ENCODE measurements at regions not wholly inside any gene's neighbourhood (a gene's known extent, or its start where the extent isn't known, plus 50 kb on each side); places are given as distances from the start of the nearest gene placed in this dataset.

DNA sequence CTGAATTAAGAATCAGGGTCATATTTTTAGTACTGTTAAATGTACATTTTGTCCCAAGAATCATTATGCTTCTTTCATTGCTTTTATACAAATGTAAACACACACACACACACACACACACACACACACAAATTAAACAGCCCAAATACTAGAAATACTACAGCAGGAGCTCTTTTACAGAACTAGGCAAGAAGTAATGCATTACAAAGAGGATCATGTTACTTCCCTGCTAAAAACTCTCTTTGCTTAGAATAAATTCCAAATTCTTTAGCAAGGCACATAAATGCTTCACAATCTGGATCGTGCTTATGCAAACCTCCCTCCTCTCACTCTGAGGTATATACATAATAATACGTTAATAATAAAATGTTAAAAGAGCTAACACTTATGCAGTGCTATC is 720.4 kb upstream of the ADGRL4 start:
- no peak for DNase-seq (ENCODE audit: low spot score)
- Histone ChIP-seq H3K27ac (peak overlapping the region; percentile 62 to 75), H3K36me3 (no peaks in the 10 kb centered on the region), H3K4me3 (peak overlapping the region; percentile 54), H3K4me1 (ENCODE audit: control insufficient read depth in 1 of 2, low read depth in 2 of 2) (peaks cover 0 to 21% of the 10 kb centered on the region in 2 donors), H3K9me3 (no peaks in the 10 kb centered on the region), H3K27me3 (replicated peaks; ENCODE audit: insufficient read depth) (no peaks in the 10 kb centered on the region)
- ATAC-seq (ENCODE audit: insufficient number of reproducible peaks, low FRiP score, low read depth) = no peak
- TF ChIP-seq, protein P1, sequence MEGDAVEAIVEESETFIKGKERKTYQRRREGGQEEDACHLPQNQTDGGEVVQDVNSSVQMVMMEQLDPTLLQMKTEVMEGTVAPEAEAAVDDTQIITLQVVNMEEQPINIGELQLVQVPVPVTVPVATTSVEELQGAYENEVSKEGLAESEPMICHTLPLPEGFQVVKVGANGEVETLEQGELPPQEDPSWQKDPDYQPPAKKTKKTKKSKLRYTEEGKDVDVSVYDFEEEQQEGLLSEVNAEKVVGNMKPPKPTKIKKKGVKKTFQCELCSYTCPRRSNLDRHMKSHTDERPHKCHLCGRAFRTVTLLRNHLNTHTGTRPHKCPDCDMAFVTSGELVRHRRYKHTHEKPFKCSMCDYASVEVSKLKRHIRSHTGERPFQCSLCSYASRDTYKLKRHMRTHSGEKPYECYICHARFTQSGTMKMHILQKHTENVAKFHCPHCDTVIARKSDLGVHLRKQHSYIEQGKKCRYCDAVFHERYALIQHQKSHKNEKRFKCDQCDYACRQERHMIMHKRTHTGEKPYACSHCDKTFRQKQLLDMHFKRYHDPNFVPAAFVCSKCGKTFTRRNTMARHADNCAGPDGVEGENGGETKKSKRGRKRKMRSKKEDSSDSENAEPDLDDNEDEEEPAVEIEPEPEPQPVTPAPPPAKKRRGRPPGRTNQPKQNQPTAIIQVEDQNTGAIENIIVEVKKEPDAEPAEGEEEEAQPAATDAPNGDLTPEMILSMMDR (IDR thresholded peaks at IDR 0.05) = no peak

DNA sequence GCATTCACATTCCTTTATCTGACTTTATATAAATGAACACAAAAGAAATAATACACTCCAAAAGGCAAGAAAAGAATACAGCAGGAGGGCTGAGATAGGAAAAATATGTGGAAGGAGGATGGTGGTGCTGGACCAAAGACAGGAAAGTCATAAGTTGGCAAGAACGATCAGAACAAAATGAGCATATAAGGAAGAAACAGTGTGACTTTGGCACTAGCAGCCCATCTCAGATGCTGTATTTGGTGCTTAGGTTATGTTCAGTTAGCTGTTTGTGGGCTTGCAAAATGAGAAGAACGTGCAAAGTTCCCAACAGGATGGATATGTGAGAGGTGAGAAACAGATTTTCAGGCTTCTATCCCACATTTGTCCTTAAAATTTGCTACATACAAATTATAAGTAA is 719.8 kb upstream of the ADGRL4 start:
- TF ChIP-seq, protein P1 (IDR thresholded peaks at IDR 0.05) = no peak
- no peaks in the 10 kb centered on the region for H3K9me3 ChIP-seq
- H3K4me1 ChIP-seq (ENCODE audit: control insufficient read depth in 1 of 2, low read depth in 2 of 2) = peaks cover 0 to 21% of the 10 kb centered on the region in 2 donors
- H3K27ac ChIP-seq = peak overlapping the region; percentile 62 to 75
- DNase-seq (ENCODE audit: low spot score) (no peak), ATAC-seq (ENCODE audit: insufficient number of reproducible peaks, low FRiP score, low read depth) (peak; percentile 74)
- H3K27me3 ChIP-seq (replicated peaks; ENCODE audit: insufficient read depth) = no peaks in the 10 kb centered on the region
- H3K4me3 ChIP-seq = peak overlapping the region; percentile 54
- no peaks in the 10 kb centered on the region for H3K36me3 ChIP-seq

GRCh38 chr1:79716447-79716846 is 709.9 kb upstream of the ADGRL4 start:
- no peaks in the 10 kb centered on the region for H3K36me3 ChIP-seq
- no peak for DNase-seq (ENCODE audit: low spot score)
- TF ChIP-seq, protein P1 (IDR thresholded peaks at IDR 0.05) = no peak
- ATAC-seq (ENCODE audit: insufficient number of reproducible peaks, low FRiP score, low read depth) = no peak
- H3K27me3 ChIP-seq (replicated peaks; ENCODE audit: insufficient read depth) = no peaks in the 10 kb centered on the region
- H3K4me1 ChIP-seq (ENCODE audit: control insufficient read depth in 1 of 2, low read depth in 2 of 2) = peaks cover 0 to 6% of the 10 kb centered on the region in 2 donors
- H3K9me3 ChIP-seq = peaks cover 6% of the 10 kb centered on the region
- H3K4me3 ChIP-seq = no peak overlapping the region
- no peak overlapping the region for H3K27ac ChIP-seq

- Histone ChIP-seq H3K27ac (no peak overlapping the region), H3K36me3 (no peaks in the 10 kb centered on the region), H3K4me1 (ENCODE audit: control insufficient read depth in 1 of 2, low read depth in 2 of 2) (peaks cover 3 to 13% of the 10 kb centered on the region in 2 donors), H3K27me3 (replicated peaks; ENCODE audit: insufficient read depth) (no peaks in the 10 kb centered on the region), H3K4me3 (no peak overlapping the region), H3K9me3 (peaks cover 6% of the 10 kb centered on the region)
- ATAC-seq (ENCODE audit: insufficient number of reproducible peaks, low FRiP score, low read depth) = no peak
- no peak for DNase-seq (ENCODE audit: low spot score)
- TF ChIP-seq, protein P1 (IDR thresholded peaks at IDR 0.05) = no peak
These were observed 708.1 kb upstream of the ADGRL4 start for GRCh38 chr1:79714664-79715063.

DNA sequence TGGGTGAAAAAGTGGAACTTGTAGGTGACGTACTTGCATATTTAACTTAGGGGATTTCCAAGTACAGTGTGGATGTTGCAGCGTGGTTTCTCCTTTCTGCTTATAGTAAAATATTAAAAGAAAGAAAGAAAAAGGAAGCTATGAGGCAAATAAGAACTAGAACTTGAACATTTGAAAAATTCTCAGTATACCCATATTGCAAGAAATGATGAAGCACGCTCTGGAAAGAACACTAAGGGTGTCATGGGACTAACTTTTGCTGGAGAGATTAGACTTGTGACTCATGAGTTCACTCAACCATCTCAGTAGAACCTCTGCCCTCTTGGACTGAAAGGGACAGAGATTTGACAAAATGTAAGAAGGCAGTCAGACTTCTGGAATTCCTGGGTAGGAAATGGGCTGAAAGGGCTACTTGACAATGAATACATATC is 704.5 kb upstream of the ADGRL4 start:
- H3K36me3 ChIP-seq = no peaks in the 10 kb centered on the region
- no peaks in the 10 kb centered on the region for H3K9me3 ChIP-seq
- ATAC-seq (ENCODE audit: insufficient number of reproducible peaks, low FRiP score, low read depth) = no peak
- H3K4me1 ChIP-seq (ENCODE audit: control insufficient read depth in 1 of 2, low read depth in 2 of 2) = peaks cover 6 to 14% of the 10 kb centered on the region in 2 donors
- no peaks in the 10 kb centered on the region for H3K27me3 ChIP-seq (replicated peaks; ENCODE audit: insufficient read depth)
- DNase-seq (ENCODE audit: low spot score) = no peak
- TF ChIP-seq, protein P1 (IDR thresholded peaks at IDR 0.05) = no peak
- no peak overlapping the region for H3K27ac ChIP-seq
- no peak overlapping the region for H3K4me3 ChIP-seq
